H9 (cell line): ENCODE measurements at regions not wholly inside any gene's neighbourhood (a gene's known extent, or its start where the extent isn't known, plus 50 kb on each side); places are given as distances from the start of the nearest gene placed in this dataset.

Experiments
- DNase-seq: peaks from one replicate; pipeline ENCODE4 v3.0.0-alpha.2; 2017
- H2AFZ ChIP-seq: one replicate; pipeline ENCODE4 v1.6.1; 2013; ENCODE audit warnings: mild to moderate bottlenecking, low read length, control low read depth, moderate library complexity
- H2AK5ac ChIP-seq: 2 replicates; pipeline ENCODE4 v1.6.1; 2013; ENCODE audit warnings: low read length, control low read depth, mixed read lengths; ENCODE audit not compliant: insufficient read length
- H2BK120ac ChIP-seq: one replicate; pipeline ENCODE4 v1.6.1; 2013; ENCODE audit warnings: low read depth, mild to moderate bottlenecking, low read length, control low read depth, inconsistent platforms; ENCODE audit not compliant: poor library complexity, severe bottlenecking
- H2BK12ac ChIP-seq: 2 replicates; pipeline ENCODE4 v1.6.1; 2013; ENCODE audit warnings: low read length, control low read depth, mixed read lengths, low read depth; ENCODE audit not compliant: insufficient read length
- H2BK15ac ChIP-seq: 2 replicates; pipeline ENCODE4 v1.6.1; 2013; ENCODE audit warnings: low read depth, low read length, control low read depth
- H2BK20ac ChIP-seq: one replicate; pipeline ENCODE4 v1.6.1; 2013; ENCODE audit warnings: low read depth, mild to moderate bottlenecking, low read length, control low read depth, inconsistent platforms; ENCODE audit not compliant: poor library complexity, severe bottlenecking
- H2BK5ac ChIP-seq: 2 replicates; pipeline ENCODE4 v1.6.1; 2013; ENCODE audit warnings: low read length, control low read depth, mixed read lengths; ENCODE audit not compliant: insufficient read length
- H3K14ac ChIP-seq: 2 replicates; pipeline ENCODE4 v1.6.1; 2013; ENCODE audit warnings: low read length, control low read depth; ENCODE audit not compliant: insufficient read depth
- H3K18ac ChIP-seq: 2 replicates; pipeline ENCODE4 v1.6.1; 2013; ENCODE audit warnings: low read depth, mild to moderate bottlenecking, mixed read lengths, low read length, control low read depth; ENCODE audit not compliant: insufficient read length
- H3K23ac ChIP-seq: 2 replicates; pipeline ENCODE4 v1.6.1; 2013; ENCODE audit warnings: low read length, control low read depth, mixed read lengths, low read depth; ENCODE audit not compliant: insufficient read length
- H3K23me2 ChIP-seq: 2 replicates; pipeline ENCODE4 v1.6.1; 2013; ENCODE audit warnings: low read depth, mild to moderate bottlenecking, mixed read lengths, low read length, control low read depth; ENCODE audit not compliant: insufficient read length, poor library complexity, severe bottlenecking
- H3K27ac ChIP-seq: 2 replicates; pipeline ENCODE4 v1.5.1; 2013; ENCODE audit warnings: low read length, control low read depth, mixed read lengths, low read depth; ENCODE audit not compliant: insufficient read length
- H3K27me3 ChIP-seq: 2 replicates; pipeline ENCODE4 v1.6.1; 2013; ENCODE audit warnings: low read length, control low read depth, inconsistent platforms; ENCODE audit not compliant: insufficient read depth
- H3K4ac ChIP-seq: 2 replicates; pipeline ENCODE4 v1.6.1; 2013; ENCODE audit warnings: low read depth, mild to moderate bottlenecking, control low read depth, inconsistent platforms, low read length, moderate library complexity
- H3K4me1 ChIP-seq: 2 replicates; pipeline ENCODE4 v1.6.1; 2013; ENCODE audit warnings: low read length, control low read depth, inconsistent platforms; ENCODE audit not compliant: insufficient read depth
- H3K4me2 ChIP-seq: 2 replicates; pipeline ENCODE4 v1.6.1; 2013; ENCODE audit warnings: low read length, control low read depth, mixed read lengths; ENCODE audit not compliant: insufficient read length, insufficient read depth
- H3K56ac ChIP-seq: 2 replicates; pipeline ENCODE4 v1.6.1; 2013; ENCODE audit warnings: low read depth, mild to moderate bottlenecking, mixed read lengths, low read length, control low read depth; ENCODE audit not compliant: insufficient read length
- H3K79me1 ChIP-seq: 2 replicates; pipeline ENCODE4 v1.6.1; 2013; ENCODE audit warnings: low read depth, mild to moderate bottlenecking, moderate library complexity, low read length, control low read depth, inconsistent platforms; ENCODE audit not compliant: insufficient read depth, poor library complexity, severe bottlenecking
- H3K79me2 ChIP-seq: 2 replicates; pipeline ENCODE4 v1.6.1; 2013; ENCODE audit warnings: low read length, control low read depth, inconsistent platforms; ENCODE audit not compliant: insufficient read depth
- H3K9ac ChIP-seq: 2 replicates; pipeline ENCODE4 v1.6.1; 2013; ENCODE audit warnings: low read length, control low read depth, mixed read lengths; ENCODE audit not compliant: insufficient read length; ENCODE audit errors: extremely low read depth
- H3K9me3 ChIP-seq: one replicate; pipeline ENCODE4 v1.6.1; 2013; ENCODE audit warnings: low read depth, low read length, inconsistent platforms; ENCODE audit not compliant: control insufficient read depth
- H3T11ph ChIP-seq: one replicate; pipeline ENCODE4 v1.6.1; 2013; ENCODE audit warnings: mild to moderate bottlenecking, low read length, control low read depth, inconsistent platforms
- H4K20me1 ChIP-seq: one replicate; pipeline ENCODE4 v1.6.1; 2013; ENCODE audit not compliant: control insufficient read depth, insufficient read length, insufficient read depth
- H4K5ac ChIP-seq: 2 replicates; pipeline ENCODE4 v1.6.1; 2013; ENCODE audit warnings: low read depth, mild to moderate bottlenecking, mixed read lengths, low read length, control low read depth; ENCODE audit not compliant: insufficient read length
- H4K8ac ChIP-seq: replicated peaks from 2 replicates; pipeline ENCODE4 v1.6.1; 2013; ENCODE audit warnings: low read length, control low read depth, mixed read lengths, low read depth; ENCODE audit not compliant: insufficient read length
- H4K91ac ChIP-seq: 2 replicates; pipeline ENCODE4 v1.6.1; 2013; ENCODE audit warnings: low read depth, mild to moderate bottlenecking, moderate library complexity, mixed read lengths, low read length, control low read depth; ENCODE audit not compliant: insufficient read length
- H3K27ac Mint-ChIP-seq, 3 experiments: 2 replicates in 2 of 3; 3 replicates in 1 of 3; pipeline ENCODE4 v1.8.0; 2020 to 2021; ENCODE audit warnings: mixed read lengths in 3 of 3, mild to moderate bottlenecking in 1 of 3, moderate library complexity in 1 of 3
- H3K27me3 Mint-ChIP-seq: 2 replicates; pipeline ENCODE4 v1.8.0; 2021; ENCODE audit warnings: low read depth, mild to moderate bottlenecking, moderate library complexity, mixed read lengths
- H3K36me3 Mint-ChIP-seq, 3 experiments: 2 replicates in 2 of 3; 3 replicates in 1 of 3; pipeline ENCODE4 v1.8.0; 2020 to 2021; ENCODE audit warnings: low read depth in 3 of 3, mixed read lengths in 3 of 3; ENCODE audit not compliant: insufficient read depth in 1 of 3
- H3K4me1 Mint-ChIP-seq, 2 experiments: 2 replicates each; pipeline ENCODE4 v1.8.0; 2020; ENCODE audit warnings: mixed read lengths in 2 of 2
- H3K4me3 Mint-ChIP-seq, 2 experiments: 2 replicates in 1 of 2; 3 replicates in 1 of 2; pipeline ENCODE4 v1.8.0; 2020 to 2021; ENCODE audit warnings: mild to moderate bottlenecking in 2 of 2, mixed read lengths in 2 of 2, moderate library complexity in 1 of 2
- H3K9me3 Mint-ChIP-seq, 2 experiments: 2 replicates in 1 of 2; 3 replicates in 1 of 2; pipeline ENCODE4 v1.8.0; 2020; ENCODE audit warnings: mild to moderate bottlenecking in 2 of 2, mixed read lengths in 2 of 2, moderate library complexity in 1 of 2
- CTCF ChIP-seq: fragments of 200-600 bp; sonication (generic); conservative IDR thresholded peaks from 3 replicates; pipeline ENCODE4 v1.8.0; 2021; ENCODE audit warnings: antibody characterized with exemption, mild to moderate bottlenecking
- WGBS: extraction: QIAGEN DNeasy Blood & Tissue Kit; methylation state at CpG from one replicate; pipeline ENCODE4 v1.1.7; 2013; ENCODE audit warnings: missing lambda C conversion rate, low lambda C conversion rate, mixed read lengths; ENCODE audit not compliant: insufficient read length; ENCODE audit errors: extremely low coverage; 5-methylcytosine and 5-hydroxymethylcytosine counted together

GRCh38 chr20:6877633-6878032 is 110.1 kb downstream of the BMP2 start:
- no peaks in the 10 kb centered on the region for H3K23me2 ChIP-seq
- WGBS: no CpG with 5 or more reads among the region's 1 CpG
- H3K56ac ChIP-seq: no peak overlapping the region
- H3K23ac ChIP-seq: no peak overlapping the region
- H4K91ac ChIP-seq: no peak overlapping the region
- no peaks in the 10 kb centered on the region for H3K27me3 Mint-ChIP-seq
- no peaks in the 10 kb centered on the region for H3K9me3 Mint-ChIP-seq
- no peaks in the 10 kb centered on the region for H3K36me3 Mint-ChIP-seq
- H2BK15ac ChIP-seq: no peak overlapping the region
- no peak overlapping the region for H3K4me2 ChIP-seq
- H3K18ac ChIP-seq: no peak overlapping the region
- no peak overlapping the region for H3K9ac ChIP-seq
- H2BK5ac ChIP-seq: no peak overlapping the region
- H3K27me3 ChIP-seq: no peaks in the 10 kb centered on the region
- no peak overlapping the region for H3K27ac ChIP-seq
- no peak overlapping the region for H3K4me3 Mint-ChIP-seq
- H4K5ac ChIP-seq: no peak overlapping the region
- no peak overlapping the region for H2AFZ ChIP-seq
- no peaks in the 10 kb centered on the region for H4K20me1 ChIP-seq
- H2BK120ac ChIP-seq: no peak overlapping the region
- H3K4ac ChIP-seq: no peak overlapping the region
- H3K4me1 Mint-ChIP-seq: no peaks in the 10 kb centered on the region
- H3K79me1 ChIP-seq: no peaks in the 10 kb centered on the region
- no peak overlapping the region for H2BK12ac ChIP-seq
- no peak overlapping the region for H4K8ac ChIP-seq
- no peak overlapping the region for H3K14ac ChIP-seq
- H3K27ac Mint-ChIP-seq: no peak overlapping the region
- H2AK5ac ChIP-seq: no peak overlapping the region
- H3K79me2 ChIP-seq: no peaks in the 10 kb centered on the region
- H3K9me3 ChIP-seq: no peaks in the 10 kb centered on the region
- no peak overlapping the region for H2BK20ac ChIP-seq
- TF ChIP-seq CTCF: no peak
- DNase-seq: no peak
- no peak overlapping the region for H3T11ph ChIP-seq
- H3K4me1 ChIP-seq: no peaks in the 10 kb centered on the region
